SK-MEL-5 (cell line): ENCODE measurements at regions not wholly inside any gene's neighbourhood (a gene's known extent, or its start where the extent isn't known, plus 50 kb on each side); places are given as distances from the start of the nearest gene placed in this dataset.

Experiments used
- DNase-seq: peaks from one replicate; pipeline ENCODE4 v3.0.0-alpha.2; 2016; ENCODE audit warnings: low read depth, low spot score
- in situ Hi-C: cut with HindIII; loops from 2 replicates; pipeline ENCODE4 v1.10.0; 2016; ENCODE audit warnings: low sequenced_read_pairs, high pct_unique_total_duplicates, low pct_unique_long_range_greater_than_20kb

DNA sequence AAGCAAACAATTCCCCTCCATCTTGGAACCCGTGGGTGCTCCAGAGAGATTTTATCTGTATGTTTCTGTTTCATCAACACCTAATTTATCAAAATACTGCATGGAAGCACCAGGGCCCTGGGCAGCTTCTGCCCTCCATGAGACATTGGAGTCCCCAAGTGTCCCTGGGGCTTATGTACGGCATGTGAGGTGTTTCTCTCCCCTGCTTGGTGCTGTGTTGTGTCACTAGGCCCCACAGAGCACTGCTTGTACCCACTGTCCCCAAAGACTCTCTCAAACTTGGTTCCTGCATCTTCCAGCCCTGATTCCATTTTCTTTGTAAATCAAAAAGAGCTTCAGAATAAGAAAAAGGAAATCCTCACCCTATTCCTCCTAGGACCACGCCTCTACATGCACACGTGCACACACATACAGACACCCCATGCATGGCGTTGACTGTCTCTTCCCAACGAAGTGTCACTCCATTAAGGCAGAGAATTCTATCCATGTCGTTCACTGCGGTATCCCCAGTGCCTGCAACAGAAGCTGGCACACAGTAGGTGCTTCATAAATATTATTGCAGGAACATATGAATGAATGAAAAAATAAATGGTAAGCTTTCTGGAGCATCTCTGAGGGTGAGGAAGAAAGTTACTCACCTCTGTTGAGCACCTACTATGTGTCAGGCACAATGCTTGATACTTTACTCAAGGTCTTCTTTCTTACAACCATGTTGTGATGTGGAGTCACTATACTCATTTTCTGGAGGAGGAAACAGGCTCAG, 191.6 kb downstream of the DICER1 start:
- DNase-seq, result no peak
- in situ Hi-C loops, result no loop called here

DNA sequence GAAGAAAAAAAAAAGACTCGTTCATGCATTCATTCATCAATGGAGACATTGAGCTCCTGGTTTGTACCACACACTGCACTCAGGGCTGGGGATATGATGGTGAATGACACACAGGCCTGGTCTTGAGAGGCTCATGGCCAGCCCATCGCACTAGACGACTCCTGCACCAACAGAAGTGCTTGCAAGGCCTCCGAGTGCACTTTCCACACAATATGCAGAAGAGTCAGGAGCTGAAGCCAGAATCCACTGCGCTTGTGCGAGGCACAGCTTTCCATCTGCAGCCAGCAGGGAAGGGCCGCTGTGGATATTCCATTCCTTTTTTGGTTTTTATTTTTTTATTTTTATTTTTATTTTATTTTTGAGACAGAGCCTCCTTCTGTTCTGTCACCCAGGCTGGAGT, 192.4 kb downstream of the DICER1 start:
- DNase-seq, result no peak
- in situ Hi-C loops, result no loop called here

DNA sequence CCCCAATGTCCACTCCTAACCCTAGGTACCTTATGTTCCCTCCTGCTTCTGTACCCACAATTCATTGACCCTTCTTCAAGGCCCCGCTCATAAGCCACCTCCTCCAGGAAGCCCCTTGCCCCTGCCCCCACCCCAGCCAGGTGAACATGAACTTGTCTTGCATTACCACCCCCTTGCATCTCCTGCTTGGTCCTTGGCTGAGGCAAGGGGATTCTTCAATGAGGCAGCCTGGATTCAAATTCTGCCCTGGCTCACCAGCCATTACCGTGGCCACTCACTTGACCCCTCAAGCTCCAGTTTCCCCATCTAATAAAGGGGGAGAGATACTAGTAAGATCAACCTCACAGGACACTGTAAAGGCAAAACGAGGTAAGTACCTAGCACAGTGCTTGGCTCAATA, 193.1 kb downstream of the DICER1 start:
- no peak for DNase-seq
- in situ Hi-C loops, result no loop called here

DNA sequence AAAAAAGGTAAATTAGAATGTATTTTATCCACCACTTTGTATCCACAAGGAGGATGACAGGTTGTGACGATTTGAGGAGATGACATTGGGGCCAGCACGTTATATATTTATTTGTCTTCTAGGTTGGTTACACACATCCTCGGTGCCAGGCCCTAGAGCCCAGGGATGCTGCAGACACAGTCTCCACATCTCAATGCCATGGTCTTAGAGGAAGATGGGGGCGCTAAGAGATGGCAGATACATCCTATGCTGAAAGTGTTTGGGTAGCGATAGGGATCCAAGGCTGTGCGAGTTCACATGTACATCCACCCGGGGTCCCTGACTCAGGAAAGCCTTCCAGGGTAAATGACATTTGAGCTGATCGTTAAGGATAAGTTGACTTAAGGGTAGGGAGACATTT, 193.1 kb upstream of the GSC start:
- DNase-seq, result no peak
- in situ Hi-C loops, result no loop called here

DNA sequence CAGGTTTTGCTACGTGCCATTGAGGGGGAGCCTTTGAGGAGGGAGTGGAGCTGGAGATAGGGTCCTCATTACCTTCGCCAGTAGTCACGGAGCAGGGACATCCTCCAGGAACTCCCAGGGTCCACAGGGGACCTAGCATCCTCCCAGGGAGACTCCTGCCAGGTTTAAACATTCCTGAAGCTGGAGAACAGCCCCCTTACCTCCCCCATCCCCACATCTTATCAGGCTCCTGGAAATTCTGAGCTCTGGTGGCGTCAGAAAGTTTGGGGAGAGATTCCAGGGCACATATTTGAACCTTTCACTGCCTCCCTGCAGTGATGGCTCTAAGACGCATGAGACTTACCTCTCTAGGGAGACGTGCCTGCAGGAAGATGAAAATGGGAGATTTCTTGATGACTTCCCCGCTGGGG, 192.3 kb upstream of the GSC start:
- in situ Hi-C loops, result no loop called here
- DNase-seq, result no peak

DNA sequence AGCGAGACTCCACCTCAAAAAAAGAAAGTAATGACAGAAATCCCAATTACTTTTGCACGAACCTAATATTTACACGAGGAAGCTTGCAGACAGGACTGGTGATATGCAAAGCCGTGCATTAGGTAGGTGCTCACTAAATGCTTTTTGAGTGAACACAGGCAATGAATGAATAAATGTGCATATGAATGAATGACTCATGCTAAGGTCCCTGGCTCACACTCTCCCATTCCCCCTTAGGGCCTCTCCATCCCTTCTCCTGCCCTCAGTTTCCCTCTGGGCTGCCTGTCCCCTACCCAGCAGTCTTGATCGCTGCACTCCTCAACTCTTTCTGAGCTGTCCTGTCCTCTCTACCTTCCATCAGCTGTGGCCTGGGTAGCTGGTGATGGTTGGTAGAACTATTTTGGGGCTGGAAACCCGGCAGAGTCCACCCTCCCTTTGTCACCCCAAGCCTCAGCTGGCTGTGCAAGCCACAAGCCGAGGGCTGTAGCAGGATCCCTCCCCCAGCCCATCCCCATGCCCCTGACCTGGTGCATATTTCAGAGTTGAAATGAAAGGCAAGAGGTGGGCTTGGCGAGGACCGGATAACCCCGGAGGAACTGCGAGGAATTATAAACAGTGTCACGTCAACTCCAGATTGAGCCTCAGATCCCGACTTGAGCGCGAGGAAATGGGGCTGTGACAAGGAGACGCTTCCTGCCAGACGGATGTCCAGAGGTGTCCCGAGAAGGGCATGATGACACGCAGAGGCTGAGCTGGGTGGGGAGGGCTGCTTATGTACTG, 191.7 kb upstream of the GSC start:
- DNase-seq, result no peak
- in situ Hi-C loops, result no loop called here

DNA sequence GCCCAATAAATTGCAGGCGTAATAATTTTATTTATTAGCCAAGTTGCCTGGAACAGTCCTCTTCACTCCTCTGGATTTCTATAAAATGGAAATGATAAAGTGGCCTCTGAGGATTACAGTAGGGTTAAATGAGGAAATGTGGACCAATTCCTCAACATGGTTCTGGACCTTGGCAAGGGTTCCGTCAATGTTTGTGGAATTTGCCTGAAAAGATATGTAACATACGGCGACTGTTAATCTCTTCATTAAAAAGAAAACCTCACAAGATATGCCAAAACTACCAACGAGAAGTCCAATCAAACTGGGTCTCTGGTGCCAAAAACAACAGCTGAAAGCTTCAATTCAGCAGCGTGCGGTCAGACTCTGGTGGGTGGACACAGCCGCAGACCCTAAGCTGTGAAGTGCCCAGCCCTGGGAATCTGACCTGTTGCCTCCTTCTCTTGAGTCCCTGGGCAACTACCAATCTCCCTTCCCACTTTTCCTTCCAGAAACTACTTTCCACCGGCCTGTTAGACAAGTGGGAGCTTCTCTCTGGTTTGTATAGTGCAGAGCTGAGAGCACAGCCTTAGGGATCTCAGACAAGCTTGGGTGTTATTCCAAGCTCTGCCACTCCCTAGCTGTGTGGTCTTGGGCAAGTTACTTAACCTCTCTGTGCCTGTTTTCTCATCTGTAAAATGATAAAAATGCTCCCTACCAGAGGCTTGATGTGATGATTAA, 190.5 kb upstream of the GSC start:
- no peak for DNase-seq
- in situ Hi-C loops, result no loop called here

DNA sequence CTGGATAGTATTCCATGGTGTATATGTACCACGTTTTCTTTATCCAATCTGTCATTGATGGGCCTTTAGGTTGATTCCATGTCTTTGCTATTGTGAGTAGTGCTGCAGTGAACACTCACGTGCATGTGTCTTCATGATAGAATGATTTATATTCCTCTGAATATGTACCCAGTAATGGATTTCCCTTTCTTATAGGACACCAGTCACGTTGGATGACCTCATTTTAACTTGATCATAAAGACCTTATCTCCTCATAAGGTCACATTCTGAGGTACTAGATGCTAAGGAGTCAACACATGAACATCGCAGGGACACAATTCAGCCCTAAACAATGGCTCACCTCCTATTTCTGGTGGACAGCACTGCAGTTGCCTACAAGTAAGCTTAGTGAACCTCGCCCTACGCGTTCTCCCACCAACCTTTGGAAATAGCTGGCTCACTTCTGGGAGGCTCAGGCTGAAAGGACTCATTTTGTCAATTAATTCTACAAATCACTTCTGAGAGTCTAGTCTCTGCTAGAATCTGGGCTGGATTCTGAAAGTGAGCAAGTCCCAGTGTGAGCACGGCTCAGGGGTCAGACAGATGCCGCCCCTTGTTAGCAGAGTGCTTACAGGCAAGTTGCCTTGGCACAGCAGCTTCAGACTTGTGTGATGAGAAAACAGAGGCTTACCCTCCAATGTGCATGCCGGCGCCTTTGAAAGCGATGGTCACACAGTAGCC, 183.8 kb upstream of the GSC start:
- in situ Hi-C loops, result no loop called here
- no peak for DNase-seq

DNA sequence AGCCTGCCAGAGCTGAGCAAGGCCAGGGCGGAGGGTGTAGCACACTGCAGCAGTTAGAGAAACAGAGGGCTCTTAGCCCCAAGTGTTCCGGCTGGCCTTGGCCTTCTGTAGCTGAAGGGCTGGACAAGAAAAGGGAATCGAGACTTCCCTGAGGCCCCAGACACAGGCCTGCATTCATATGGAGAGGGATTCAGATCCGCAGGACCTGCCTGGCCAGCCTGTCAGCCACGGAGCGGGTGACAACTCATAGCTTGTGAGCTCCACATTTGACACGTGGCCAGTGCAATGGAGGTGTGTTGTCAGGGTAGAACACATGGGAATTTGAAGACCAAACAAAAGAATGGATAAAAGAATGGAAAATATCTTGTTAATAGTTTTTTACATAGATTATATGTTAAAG, 182.2 kb upstream of the GSC start:
- in situ Hi-C loops, result no loop called here
- peak; percentile 6 for DNase-seq

DNA sequence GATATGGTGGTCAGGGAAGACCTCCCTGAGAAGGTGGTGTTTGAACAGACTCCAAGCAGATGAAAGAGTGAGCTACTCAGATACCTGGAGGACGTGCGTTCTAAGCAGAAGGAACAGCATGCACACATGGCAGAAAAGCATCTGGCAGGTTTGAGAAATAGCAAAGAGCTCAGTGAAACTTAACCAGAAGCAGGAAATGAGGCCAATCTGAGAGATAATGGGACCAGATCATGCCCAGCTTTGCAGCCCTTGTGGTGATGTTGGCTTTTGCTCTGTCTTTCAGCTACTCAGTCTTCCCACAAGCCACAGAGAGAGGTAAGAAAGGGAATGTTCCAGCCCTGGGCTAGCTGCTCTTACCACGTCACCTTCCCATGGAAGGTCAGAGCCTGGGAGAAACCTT, 176.3 kb upstream of the GSC start:
- no peak for DNase-seq
- in situ Hi-C loops, result no loop called here

DNA sequence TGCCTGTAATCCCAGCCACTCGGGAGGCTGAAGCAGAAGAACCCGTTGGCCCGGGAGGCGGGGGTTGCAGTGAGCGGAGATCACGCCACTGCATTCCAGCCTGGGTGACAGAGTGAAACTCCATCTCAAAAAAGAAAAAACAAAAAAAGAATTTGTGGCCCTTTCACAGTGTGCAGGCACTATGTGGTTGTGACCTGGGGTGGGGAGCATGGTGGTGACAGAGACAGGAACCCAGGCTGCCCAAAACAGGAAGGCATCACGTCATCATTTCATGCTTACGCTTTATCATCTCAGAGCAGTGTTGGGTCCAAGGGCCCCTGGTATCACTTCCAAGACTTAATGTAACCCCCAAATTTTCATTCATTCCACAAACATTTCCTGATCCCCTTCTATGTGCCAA, 175.7 kb upstream of the GSC start:
- DNase-seq, result no peak
- in situ Hi-C loops, result no loop called here

DNA sequence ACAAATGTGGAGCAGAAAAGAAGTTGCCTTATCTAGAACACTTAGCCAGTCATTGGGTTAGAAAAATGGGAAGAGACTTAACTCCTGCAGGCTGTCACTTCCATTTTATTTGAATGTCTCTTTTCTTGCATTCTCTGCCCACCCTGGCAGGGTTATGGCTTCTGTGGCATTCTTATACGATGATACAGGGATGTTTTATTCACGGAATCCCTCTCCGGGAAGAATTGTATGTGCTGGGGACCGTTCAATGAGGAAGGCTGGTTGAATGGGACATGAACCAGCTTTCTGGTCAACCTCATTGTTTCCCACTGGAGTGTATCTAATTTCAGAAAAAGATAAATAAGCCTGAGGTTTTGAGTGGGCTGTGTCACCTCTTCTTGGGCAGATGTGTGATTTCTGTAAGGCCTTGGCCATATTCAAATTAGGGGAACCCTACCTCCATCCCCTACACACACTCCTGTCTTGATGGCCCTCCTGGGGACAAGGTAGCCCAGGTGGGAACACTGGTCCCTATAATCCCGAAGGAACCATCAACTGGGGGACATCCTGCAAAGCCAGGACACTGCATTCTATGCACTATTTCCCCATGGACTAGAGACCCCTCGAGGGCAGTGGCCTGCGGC, 174.8 kb upstream of the GSC start:
- no peak for DNase-seq
- in situ Hi-C loops, result no loop called here

DNA sequence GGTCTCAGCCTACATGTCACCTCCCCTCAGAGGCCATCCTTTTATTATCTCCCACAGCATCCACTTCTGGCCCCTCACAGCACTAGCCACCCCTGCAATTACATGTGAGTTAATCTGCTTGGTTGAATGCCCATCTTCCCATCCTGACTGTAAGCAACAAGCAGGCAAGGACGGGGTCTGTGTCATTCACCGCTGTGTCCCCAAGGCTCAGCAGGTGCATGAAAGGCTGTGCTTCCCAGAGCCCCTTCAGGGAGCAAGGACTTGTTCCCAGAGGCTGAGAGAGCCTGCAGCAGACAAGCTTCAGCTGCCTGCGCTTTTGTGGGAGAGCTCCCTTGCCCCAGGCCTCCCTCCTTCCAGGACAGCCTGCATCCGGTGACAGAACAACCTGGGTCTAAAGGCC, 172.7 kb upstream of the GSC start:
- in situ Hi-C loops, result no loop called here
- no peak for DNase-seq

DNA sequence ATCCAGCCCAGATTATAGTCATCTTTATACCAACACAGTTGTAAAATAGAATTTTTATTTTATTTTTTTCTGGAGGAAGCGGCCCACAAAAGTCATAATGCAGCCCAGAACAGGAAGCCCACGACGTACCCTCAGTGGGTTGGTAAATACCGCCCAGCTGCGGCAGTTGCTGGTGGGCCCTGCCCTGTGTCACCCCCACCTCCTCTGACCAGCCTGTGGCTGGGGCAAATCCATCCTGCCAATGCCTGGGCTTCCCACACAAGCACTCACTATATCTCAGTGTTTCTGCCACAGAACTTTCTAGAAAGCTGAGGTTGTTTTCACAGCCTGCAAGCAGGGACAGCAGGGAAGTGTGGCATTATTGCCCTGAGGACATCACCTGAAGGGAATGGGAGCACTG, 171.4 kb upstream of the GSC start:
- no peak for DNase-seq
- in situ Hi-C loops, result no loop called here

DNA sequence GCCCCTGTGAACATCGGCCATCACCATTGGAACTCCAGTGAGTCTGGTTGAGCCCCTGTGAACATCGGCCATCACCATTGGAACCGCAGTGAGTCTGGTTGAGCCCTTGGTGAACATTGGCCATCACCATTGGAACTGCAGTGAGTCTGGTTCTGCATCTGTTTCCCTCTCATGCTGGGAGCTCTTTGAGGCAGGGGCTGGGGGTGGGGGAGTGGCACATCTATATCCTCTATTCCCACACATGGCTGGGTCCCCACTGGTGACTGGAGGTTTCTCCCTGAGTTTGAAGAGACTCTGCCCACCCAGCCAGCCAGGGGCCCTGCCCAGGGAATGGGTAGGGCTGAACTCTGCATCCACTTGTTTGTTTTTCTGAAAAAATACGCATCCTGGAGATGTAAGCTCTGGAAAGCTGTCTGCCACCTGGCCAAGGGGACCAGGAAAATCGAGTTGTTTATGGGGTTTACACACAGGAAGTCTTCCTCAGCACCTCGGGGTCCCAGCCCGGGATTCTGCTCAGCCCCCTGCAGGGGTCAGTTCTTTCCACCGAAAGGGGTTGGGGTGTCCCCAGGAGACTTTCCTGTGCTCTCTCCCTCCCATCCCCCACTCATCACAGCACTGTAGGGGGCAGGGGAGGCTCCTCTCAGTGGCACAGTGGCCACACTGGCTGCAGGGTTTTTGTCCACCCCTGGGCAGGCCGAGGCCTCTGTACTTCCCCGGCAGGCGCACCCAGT, 170.5 kb upstream of the GSC start:
- in situ Hi-C loops, result no loop called here
- DNase-seq, result no peak

DNA sequence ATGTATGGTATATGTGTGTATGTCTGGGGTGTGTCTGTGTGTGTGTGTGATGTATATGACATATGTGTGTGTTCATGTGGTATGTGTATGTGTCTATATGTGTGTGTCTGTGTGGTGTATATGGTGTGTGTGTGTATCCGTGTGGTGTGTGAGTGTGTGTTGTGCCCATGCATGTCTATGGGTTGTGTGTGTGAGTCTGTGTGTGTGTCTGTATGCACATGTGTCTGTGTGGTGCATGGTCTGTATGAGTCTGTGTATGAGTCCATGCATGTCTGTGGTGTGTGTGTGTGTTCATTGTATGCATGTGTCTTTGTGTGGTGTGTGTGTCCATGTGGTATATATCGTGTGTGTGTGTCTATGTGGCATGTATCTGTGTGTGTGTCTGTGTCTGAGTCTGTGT, 168.1 kb upstream of the GSC start:
- DNase-seq, result no peak
- in situ Hi-C loops, result no loop called here
